ENCODE measurements at regions not wholly inside any gene's neighbourhood (a gene's known extent, or its start where the extent isn't known, plus 50 kb on each side); places are given as distances from the start of the nearest gene placed in this dataset.
"Not testable (repeated sequence)": the region's sequence is repeated elsewhere in the genome, so short reads cannot be mapped to it uniquely, and the experiment has no call there.

GRCh38 chr2:34280606-34281005 is 681.5 kb upstream of the FAM98A start:
- in situ Hi-C loops (cut with MboI; ENCODE audit: low sequenced_read_pairs) = no loop called here

- in situ Hi-C loops (cut with MboI; ENCODE audit: low sequenced_read_pairs) = no loop called here
Measured at GRCh38 chr2:34266908-34267697, 668.0 kb upstream of the FAM98A start.

GRCh38 chr2:34261701-34262100 is 662.6 kb upstream of the FAM98A start:
- in situ Hi-C loops (cut with MboI; ENCODE audit: low sequenced_read_pairs) = no loop called here

- in situ Hi-C loops (cut with MboI; ENCODE audit: low sequenced_read_pairs) = no loop called here
Measured at GRCh38 chr2:34254272-34254878, 655.3 kb upstream of the FAM98A start.

GRCh38 chr2:34252111-34252510 is 653.0 kb upstream of the FAM98A start:
- in situ Hi-C loops (cut with MboI; ENCODE audit: low sequenced_read_pairs) = no loop called here

- in situ Hi-C loops (cut with MboI; ENCODE audit: low sequenced_read_pairs) = no loop called here
Measured at GRCh38 chr2:34251578-34251977, 652.5 kb upstream of the FAM98A start.

- in situ Hi-C loops (cut with MboI; ENCODE audit: low sequenced_read_pairs) = no loop called here
Measured at GRCh38 chr2:34244195-34244594, 645.1 kb upstream of the FAM98A start.

GRCh38 chr2:34242763-34243123 is 643.6 kb upstream of the FAM98A start:
- in situ Hi-C loops (cut with MboI; ENCODE audit: low sequenced_read_pairs) = no loop called here

GRCh38 chr2:34241905-34242762 is 643.0 kb upstream of the FAM98A start:
- in situ Hi-C loops (cut with MboI; ENCODE audit: low sequenced_read_pairs) = no loop called here

GRCh38 chr2:34239511-34239910 is 640.4 kb upstream of the FAM98A start:
- in situ Hi-C loops (cut with MboI; ENCODE audit: low sequenced_read_pairs) = no loop called here

GRCh38 chr2:34234823-34235222 is 635.7 kb upstream of the FAM98A start:
- in situ Hi-C loops (cut with MboI; ENCODE audit: low sequenced_read_pairs) = no loop called here

GRCh38 chr2:34229998-34230397 is 630.9 kb upstream of the FAM98A start:
- in situ Hi-C loops (cut with MboI; ENCODE audit: low sequenced_read_pairs) = no loop called here

GRCh38 chr2:34215174-34215573 is 616.1 kb upstream of the FAM98A start:
- in situ Hi-C loops (cut with MboI; ENCODE audit: low sequenced_read_pairs) = no loop called here

GRCh38 chr2:34210382-34210781 is 611.3 kb upstream of the FAM98A start:
- in situ Hi-C loops (cut with MboI; ENCODE audit: low sequenced_read_pairs) = not testable (repeated sequence)

GRCh38 chr2:34204560-34204959 is 605.5 kb upstream of the FAM98A start:
- in situ Hi-C loops (cut with MboI; ENCODE audit: low sequenced_read_pairs) = no loop called here

- in situ Hi-C loops (cut with MboI; ENCODE audit: low sequenced_read_pairs) = no loop called here
Measured at GRCh38 chr2:34201099-34201498, 602.0 kb upstream of the FAM98A start.

- in situ Hi-C loops (cut with MboI; ENCODE audit: low sequenced_read_pairs) = no loop called here
Measured at GRCh38 chr2:34199971-34200370, 600.9 kb upstream of the FAM98A start.

- in situ Hi-C loops (cut with MboI; ENCODE audit: low sequenced_read_pairs) = no loop called here
Measured at GRCh38 chr2:34193164-34193563, 594.1 kb upstream of the FAM98A start.

GRCh38 chr2:34188464-34189303 is 589.6 kb upstream of the FAM98A start:
- in situ Hi-C loops (cut with MboI; ENCODE audit: low sequenced_read_pairs) = no loop called here

GRCh38 chr2:34179511-34179910 is 580.4 kb upstream of the FAM98A start:
- in situ Hi-C loops (cut with MboI; ENCODE audit: low sequenced_read_pairs) = no loop called here

- in situ Hi-C loops (cut with MboI; ENCODE audit: low sequenced_read_pairs) = no loop called here
Measured at GRCh38 chr2:34178482-34178881, 579.4 kb upstream of the FAM98A start.
